ENCODE measurements at regions not wholly inside any gene's neighbourhood (a gene's known extent, or its start where the extent isn't known, plus 50 kb on each side); places are given as distances from the start of the nearest gene placed in this dataset.
"Not testable (repeated sequence)": the region's sequence is repeated elsewhere in the genome, so short reads cannot be mapped to it uniquely, and the experiment has no call there.

- TF ChIP-seq BHLHE40 (IDR thresholded peaks at IDR 0.05; ENCODE audit: borderline replicate concordance); L3MBTL2 (conservative IDR thresholded peaks at IDR 0.05); SP1 (IDR thresholded peaks at IDR 0.05); PKNOX1 (IDR thresholded peaks at IDR 0.05); NFRKB (IDR thresholded peaks at IDR 0.05); CTBP1 (IDR thresholded peaks at IDR 0.05; ENCODE audit: borderline replicate concordance); TARDBP (IDR thresholded peaks at IDR 0.05); SUZ12 (IDR thresholded peaks at IDR 0.05); ELF4 (IDR thresholded peaks at IDR 0.05); ARNT (IDR thresholded peaks at IDR 0.05); FOXA1 (IDR thresholded peaks at IDR 0.05); FOXM1 (IDR thresholded peaks at IDR 0.05; ENCODE audit: borderline replicate concordance); FOXK2 (IDR thresholded peaks at IDR 0.05); LEF1 (IDR thresholded peaks at IDR 0.05; ENCODE audit: borderline replicate concordance): not testable (repeated sequence)
These were observed 272.8 kb downstream of the RNF144B start for GRCh38 chr6:18659994-18660393.

Data from HEK293T (cell line).